Central memory CD4-positive, alpha-beta T cell (primary cell): ENCODE measurements at regions not wholly inside any gene's neighbourhood (a gene's known extent, or its start where the extent isn't known, plus 50 kb on each side); places are given as distances from the start of the nearest gene placed in this dataset.
"Not testable (repeated sequence)": the region's sequence is repeated elsewhere in the genome, so short reads cannot be mapped to it uniquely, and the experiment has no call there.

Experiments
- DNase-seq: peaks from one replicate; pipeline ENCODE4 v3.0.0; 2022

DNA sequence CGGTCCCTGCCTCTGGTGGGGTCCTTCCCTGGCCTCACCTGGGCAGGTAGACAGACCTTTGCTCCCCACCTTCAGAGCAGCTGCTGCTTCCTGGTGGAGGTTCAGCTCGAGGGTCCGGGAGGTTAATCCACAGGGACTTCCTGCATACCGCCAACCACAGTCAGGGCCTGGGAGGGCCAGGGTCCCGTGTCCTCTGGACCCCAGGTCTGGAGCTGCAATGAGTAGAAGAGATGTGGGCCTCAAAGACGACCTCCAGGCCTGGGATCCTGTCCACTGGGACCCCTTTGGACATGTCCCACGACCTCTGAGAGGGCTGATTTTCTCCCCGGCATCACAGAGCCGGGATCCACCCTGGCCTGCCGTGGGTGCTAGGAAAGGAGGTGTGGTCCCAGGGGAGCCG lies 223.3 kb upstream of the TCERG1L start:
- no peak for DNase-seq

GRCh38 chr10:131536676-131537075 lies 225.2 kb upstream of the TCERG1L start:
- DNase-seq: no peak

GRCh38 chr10:131537281-131537680 lies 225.8 kb upstream of the TCERG1L start:
- no peak for DNase-seq

DNA sequence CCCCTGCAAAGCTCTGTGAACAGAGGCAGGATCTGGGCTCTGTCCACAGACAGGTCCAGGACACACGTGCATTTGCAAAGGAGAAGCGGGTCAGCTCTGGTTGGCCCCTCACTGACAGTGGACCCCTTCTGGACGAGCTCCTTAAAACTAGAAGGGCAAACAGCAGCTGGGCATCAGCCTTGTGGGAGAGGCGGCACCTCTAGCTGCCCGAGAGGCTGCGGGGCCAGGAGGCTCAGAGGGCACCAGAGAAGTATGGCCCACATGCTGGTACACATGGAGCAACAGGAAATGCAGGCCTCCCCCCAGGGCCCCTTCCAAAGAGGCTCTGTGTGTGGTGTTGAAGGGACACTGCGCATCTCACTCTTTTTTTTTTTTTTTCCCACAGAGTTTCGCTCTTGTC lies 233.0 kb upstream of the TCERG1L start:
- no peak for DNase-seq

DNA sequence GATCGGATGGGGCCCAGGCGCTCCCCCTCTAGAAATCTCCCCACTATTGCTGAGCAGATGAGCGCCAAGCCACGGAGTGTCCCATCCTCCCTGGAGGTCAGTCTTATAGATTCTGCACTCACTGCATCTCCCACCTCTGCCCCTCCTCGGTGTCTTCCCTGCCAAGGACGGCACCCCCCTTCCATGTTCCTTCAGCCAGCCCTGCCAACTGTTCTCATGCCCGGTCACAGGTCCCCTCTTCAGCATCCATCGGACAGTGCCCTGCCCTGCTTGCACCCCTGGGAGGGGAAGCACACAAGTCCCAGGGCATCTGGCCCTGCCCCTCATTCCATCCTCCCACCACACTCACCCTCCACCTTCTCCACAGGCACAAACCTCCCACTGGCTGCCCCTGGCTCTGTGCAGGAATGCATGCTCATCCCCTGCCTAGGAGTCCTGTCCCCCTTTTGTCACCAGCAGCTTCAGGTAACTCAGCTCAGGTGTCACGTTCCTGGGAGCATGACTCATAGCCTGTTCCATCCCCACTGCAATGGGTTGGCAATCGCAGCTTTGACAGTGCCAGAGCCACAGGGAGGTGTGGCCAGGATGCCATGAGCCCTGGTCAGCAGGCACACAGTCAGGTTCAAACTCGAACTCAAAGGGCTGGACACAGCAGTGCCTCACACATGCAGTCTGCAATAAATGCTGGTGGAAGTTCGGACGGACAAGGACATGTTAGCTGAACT lies 234.7 kb upstream of the TCERG1L start:
- no peak for DNase-seq

GRCh38 chr10:131547129-131547799 lies 235.7 kb upstream of the TCERG1L start:
- DNase-seq: no peak

DNA sequence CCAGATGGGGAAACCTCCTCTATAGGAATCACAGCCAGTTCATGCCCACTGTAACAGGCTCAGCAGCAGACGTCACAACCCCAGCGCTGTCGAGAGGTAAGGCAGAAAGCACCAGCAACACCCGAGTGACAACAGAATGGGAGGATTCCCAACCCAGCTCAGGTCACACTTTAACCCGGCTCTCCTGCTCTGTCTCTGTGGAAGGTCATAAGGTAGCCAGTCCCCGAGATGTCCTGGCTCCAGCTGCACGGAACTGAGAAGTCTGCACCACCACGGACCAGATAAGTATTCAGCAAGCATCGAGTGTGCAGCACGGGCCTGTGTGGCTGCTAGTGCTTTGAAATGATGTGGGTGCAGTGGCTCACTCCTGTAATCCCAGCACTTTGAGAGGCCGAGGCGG lies 236.7 kb upstream of the TCERG1L start:
- DNase-seq: no peak

DNA sequence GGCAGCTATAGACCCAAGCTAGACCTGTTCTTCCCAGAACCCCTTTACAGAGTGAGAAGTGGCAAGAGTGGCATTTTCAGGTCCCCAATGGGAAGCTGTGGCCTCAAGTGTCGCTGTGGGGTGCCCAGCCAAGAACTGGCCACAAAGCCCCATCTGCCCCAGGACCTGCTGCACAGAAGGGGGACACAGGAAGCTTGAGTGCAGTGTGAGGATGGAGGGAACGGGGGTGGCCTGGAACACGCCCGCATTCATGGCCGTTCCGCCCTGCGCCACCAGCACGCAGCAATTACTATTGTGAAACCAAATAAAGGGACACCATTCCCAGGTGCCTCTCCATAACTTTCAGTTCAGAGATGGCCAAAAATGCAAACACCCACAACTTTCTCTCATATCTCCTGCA lies 237.6 kb upstream of the TCERG1L start:
- no peak for DNase-seq

GRCh38 chr10:131553121-131553520 lies 241.6 kb upstream of the TCERG1L start:
- no peak for DNase-seq

- DNase-seq: no peak
Observed at GRCh38 chr10:131553581-131553980, 242.1 kb upstream of the TCERG1L start.

DNA sequence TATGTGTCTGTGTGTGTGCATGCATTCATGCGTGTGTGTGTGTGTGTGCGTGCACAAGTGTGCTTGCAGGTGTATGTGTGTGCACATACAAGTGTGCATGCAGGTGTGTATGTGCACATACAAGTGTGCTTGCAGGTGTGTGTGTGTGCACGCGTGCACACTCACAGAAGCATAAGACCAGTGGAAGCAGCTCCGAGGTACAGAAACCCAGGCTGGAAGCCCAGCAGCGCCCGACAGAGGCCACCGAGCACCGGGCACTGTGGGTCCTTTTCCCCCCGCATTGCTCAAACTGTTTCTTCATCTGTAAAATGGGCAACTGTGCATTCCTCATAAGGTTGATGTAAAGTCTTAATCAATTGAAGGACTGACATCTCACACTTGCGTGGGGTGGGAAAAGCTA lies 243.3 kb upstream of the TCERG1L start:
- DNase-seq: no peak

- no peak for DNase-seq
Observed at GRCh38 chr10:131555406-131555805, 243.9 kb upstream of the TCERG1L start.

DNA sequence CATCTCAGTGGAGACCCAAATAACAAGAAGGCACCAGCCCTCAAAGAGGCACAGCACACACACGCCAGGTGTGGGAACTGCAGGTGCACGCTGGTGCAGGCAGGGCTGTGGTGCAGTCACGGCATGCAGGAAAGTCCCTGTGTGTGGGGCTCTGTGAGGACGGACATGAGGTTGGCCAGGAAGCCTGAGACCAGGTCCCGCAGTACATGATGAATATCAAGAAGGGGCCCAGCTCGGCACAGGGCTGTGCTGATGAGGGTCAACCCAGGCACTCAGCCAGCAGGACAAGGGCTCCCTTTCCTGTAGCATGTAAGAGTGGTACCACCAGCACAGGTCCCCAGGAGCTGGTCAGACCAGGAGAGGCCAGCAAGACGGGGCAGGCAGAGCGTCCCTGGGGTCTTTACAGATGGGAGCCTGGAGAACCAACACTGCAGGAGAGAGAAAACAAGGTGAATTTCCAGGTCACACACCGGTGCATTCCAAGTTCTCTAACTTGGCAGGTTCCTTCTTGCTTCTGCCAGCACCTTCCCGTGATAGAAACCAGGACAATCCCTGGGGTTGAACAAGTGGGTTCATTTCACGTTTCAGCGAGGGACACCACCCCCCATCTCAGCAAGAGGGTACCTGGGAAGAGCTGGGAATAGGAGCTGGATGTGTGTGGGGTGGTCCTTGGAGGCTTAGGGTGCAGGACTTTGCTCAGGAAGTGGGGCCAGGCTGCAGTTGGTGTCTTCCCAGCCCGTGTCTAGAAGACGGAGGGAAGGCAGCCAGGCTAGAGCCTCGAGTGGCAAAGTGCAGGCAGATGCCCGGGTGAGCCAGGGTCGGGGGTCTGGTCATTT lies 244.8 kb upstream of the TCERG1L start:
- DNase-seq: no peak

DNA sequence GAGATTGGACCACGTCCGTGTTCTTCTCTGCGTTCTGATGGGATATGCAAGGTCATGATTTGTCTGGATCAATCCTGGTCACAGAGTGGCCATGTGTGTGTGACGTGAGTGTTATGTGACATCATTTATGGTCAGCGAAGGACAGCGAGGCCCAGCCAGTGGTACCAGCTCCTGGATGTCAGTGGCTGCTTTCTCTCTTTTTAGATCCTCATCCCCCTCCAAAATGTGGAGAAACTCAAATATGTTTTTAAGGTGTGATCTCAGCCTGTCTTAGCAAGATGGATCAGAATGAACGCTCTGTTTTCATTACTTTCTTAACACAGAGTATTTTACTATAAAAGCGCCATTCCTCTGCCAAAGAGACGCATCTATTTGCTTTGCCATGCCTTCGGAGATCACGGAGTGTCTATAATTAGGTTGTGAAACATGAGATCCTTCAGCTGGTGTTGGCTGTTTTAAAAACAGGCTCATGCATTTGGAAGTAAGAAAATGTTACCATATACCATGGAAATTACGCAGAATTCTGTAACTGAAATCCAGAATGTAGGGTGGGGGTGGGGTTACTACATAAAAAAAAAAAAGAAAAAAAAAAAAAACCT lies 245.5 kb upstream of the TCERG1L start:
- no peak for DNase-seq

- DNase-seq: not testable (repeated sequence)
Observed at GRCh38 chr10:131557956-131558355, 246.4 kb upstream of the TCERG1L start.

- no peak for DNase-seq
Observed at GRCh38 chr10:131559450-131559911, 248.0 kb upstream of the TCERG1L start.

GRCh38 chr10:131560166-131560565 lies 248.6 kb upstream of the TCERG1L start:
- DNase-seq: no peak

DNA sequence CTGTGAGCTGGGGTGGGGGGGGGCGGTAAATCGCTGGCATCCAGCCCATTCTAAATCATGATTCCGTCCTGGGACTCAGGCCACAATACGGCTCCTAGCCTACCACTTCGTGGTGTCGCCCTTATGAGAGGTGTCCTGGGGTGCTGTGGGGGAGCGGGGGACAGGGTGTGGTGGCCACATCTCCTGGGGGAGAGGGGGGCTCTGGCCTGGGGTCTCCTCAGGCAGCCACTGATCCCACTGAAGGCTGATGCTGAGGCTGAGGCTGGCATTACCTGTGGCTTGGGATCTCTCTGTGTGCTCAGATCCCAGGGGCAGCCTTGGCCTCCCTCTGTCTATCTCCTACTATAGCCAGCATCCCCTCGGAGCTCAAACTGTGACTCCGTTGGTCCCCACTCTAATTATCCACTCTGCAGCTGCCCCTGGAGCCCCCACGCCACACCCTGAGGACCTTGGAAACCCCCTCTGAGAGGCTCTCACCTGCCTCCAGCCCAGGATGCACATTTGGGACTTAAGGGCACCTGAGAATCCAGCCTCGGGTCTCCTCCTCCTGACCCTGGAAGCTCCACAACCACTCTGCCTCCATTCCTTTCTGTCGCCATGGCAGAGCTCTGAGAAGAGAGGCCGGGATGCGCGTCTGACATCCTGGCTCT lies 249.3 kb upstream of the TCERG1L start:
- DNase-seq: no peak

- DNase-seq: no peak
Observed at GRCh38 chr10:131561897-131562296, 250.4 kb upstream of the TCERG1L start.

DNA sequence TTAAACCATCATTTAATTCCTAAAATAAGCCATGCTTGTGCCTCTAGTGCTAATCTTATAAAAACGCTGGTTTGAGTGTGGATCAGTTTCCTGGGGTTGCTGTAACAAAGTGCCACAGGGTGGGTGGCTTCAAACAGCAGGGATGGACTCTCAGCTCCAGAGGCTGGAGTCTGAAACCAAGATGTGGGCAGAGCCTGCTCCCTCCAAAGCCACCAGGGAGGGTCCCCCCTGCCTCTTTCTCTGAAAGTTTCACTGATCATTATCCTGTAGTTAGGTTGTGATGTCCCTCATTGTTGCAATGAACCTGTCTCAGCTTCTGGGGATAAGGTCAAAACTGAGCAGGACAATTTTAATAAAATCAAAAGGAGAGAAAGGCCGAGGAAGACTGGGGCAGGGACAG lies 251.9 kb upstream of the TCERG1L start:
- no peak for DNase-seq

DNA sequence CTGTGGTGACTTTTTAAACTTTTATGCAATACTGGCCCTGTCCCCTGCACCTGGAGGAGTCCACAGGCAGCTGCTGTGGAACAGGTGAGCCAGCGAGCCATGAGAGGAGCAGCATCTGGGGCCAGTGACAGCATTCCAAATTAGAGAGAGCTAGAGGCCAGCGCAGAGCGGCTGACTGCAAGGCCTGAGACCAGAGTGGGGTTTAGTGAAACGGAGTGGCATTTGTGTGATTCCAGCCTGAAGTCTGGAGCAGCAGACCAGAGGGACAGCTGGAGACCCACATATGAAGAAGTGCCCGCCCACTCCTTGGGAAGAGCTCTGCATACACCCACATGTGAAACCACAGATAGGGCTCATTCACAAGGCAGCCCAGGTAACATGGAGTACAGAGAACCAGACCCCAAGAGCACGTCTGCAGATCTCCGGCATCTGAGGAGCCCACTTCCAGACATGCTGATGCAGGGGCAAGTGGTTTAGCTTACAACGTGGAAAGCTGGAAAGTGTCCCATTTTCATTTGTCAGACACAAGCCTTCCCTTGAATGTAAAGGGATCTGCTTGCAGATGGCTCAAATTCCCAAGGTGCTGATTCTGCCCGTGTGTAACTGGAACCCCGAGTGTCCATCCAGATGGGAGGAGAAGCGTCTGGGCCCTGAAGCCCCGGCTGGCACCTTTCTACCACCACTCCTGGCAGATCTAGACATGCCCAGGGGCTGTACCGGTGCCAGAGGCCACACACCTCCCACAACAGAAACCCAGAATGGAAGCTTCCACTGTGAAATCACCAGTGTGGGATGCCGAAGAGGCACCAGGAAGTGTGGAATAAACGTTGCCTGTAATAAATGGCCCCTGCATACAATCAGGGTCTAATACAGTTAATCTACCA lies 256.0 kb upstream of the TCERG1L start:
- DNase-seq: no peak

DNA sequence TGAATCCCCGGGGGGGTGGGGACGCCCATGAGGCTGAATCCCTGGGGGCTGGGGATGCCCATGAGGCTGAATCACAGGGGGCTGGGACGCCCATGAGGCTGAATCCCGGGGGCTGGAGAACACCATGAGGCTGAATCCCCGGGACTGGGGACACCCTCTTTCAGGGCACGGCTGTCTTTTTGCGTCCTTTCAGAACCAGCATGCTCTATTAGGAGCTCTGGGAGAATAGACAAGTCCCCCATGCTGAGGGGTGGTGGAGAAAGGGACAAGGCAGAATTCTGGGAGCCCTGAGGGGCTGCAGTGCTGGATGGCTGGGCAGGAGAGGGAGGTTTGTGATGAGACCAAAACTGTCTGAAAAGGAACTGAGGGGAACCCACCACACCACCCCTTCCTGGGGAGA lies 257.3 kb upstream of the TCERG1L start:
- no peak for DNase-seq
